GM19025 (cell line): ENCODE measurements at regions not wholly inside any gene's neighbourhood (a gene's known extent, or its start where the extent isn't known, plus 50 kb on each side); places are given as distances from the start of the nearest gene placed in this dataset.
"Not testable (repeated sequence)": the region's sequence is repeated elsewhere in the genome, so short reads cannot be mapped to it uniquely, and the experiment has no call there.

Experiments used
- ATAC-seq: cut with Tn5 transposase; IDR thresholded peaks from one replicate; pipeline ENCODE4 v1.9.1; 2021; ENCODE audit warnings: mild to moderate bottlenecking, low read depth, moderate library complexity; ENCODE audit not compliant: unreplicated experiment

DNA sequence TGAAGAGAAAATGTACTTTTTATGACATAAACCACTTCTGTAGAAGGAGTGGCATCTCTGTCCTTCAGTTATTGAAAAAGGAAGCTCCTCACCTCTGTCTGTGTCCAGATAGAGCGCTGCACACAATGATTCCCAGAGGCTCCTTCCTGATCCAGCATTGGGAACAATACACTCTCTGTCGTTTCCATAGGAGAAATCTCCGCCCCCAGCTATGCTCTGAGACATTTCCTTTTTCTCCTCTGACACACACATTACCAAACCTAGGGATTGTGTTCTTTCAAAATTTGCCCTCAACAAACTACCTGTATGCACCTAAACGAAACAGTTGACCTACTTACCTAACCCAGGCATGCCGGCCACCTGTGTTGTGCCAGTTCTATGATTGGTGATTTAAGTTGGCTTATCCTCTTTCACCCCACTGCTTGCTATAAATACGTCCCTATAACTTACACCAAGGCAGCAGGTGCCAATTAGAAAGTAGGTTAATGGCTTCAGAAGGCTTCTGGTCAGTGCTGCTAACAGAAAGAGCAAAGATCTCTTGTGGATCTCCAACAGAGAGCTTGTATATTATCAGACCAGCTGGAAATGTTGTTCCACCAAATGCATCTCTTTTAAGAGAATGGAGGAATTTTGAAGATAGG lies 140.1 kb upstream of the JCAD start:
- ATAC-seq: no peak

DNA sequence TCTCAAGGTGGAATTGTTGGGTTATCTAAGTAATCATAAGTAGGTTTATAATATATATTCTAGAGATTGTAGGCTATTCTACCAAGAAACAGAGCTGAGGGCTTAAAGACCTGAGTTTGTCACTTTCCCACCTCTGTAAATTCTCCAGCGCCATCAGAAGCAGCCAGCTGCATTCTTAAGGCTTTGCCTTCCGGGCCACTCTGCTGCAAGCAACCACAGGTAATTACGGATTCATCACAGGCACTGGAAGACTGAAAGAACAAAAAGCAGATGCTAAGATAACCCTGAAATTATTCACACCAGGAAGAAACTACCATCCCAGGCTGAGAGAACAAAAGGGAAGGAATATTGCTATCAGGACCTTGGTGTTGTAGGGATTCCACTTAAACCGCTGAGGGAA lies 137.8 kb upstream of the JCAD start:
- ATAC-seq: no peak

GRCh38 chr10:30196559-30196958 lies 137.2 kb upstream of the JCAD start:
- not testable (repeated sequence) for ATAC-seq

DNA sequence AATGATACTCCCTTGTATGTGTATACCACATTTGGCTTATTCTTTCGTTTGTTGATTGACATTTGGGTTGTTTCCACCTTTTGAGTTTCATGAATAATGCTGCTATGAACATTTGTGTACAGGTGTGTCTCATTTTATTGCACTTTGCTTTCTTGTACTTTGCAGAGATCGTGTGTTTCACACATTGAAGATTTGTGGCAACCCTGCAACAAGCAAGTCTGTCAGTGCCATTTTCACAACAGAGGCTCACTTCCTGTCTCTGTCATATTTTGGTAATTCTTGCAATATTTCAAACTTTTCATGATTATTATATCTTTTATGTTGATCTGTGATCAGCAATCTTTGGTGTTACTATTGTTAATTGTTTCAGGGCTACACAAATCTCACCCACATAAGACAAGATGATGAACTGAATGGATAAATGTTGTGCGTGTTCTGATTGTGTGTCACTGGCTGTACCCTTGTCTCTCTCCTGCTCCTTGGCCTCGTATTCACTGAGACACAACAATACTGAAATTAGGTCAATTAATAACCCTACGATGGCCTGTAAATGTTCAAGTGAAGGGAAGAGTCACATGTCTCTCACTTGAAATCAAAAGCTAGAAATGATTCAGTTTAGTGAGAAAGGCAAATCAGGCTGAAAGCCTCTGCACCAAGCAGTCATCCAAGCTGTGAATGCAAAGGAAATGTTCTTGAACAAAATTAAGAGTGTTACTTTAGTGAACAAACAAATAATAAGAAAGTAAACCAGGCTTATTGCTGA lies 133.6 kb upstream of the JCAD start:
- ATAC-seq: peak; percentile 72

DNA sequence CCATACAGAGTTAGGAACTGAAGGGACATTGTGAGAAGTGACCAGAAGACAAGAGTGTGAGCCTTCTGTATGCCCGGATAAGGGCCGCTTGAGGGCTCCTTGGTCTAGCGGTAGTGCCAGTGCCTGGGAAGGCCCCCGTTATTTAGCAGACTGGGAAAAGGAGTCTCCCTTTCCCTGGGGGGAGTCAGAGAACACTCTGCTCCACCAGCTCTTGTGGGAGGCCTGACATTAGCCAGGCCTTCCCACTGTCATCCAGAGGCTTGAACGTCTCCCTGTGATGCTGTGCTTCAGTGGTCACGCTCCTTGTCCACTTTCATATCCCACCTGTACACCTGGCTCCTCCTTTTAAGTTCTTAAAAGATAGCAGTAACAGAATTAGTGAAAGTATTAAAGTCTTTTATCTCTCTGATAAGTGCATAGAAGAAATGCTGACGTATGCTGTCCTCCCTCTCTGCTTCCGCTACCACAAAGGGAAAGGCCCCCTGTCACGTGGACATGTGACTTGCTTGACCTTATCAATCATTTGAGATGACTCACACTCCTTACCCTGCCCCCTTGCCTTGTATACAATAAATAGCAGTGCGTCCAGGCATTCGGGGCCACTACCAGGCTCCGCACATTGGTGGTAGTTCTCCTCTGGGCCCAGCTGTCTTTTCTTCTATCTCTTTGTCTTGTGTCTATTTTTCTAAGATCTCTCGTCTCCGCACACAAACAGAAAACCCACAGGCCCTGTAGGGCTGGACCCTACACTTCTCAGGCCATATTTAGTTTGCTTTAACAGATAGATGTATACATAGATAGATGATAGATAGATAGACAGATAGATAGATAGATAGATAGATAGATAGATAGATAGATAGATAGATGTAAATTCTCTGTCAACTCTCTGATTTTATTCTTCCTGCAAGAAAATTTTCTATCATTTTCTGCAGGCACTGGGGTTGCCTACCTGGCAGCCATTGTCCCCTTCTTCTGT lies 131.5 kb upstream of the JCAD start:
- ATAC-seq: no peak

DNA sequence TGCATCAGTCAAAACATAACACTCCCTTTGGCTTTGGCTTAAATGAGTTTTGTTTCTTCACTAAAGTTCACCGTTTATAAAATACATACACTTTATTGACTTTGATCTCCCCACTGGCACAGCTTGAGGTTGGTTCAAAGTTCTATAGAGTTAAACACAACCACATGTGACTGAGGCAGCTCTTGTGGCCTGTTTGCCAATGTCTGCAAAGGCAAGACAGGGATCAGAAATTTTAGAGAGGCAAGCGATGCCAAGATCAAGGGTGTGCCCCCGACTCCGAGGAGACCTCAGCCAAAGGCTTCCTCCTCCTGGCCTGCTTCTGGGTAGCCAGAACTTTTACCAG lies 129.8 kb upstream of the JCAD start:
- no peak for ATAC-seq

DNA sequence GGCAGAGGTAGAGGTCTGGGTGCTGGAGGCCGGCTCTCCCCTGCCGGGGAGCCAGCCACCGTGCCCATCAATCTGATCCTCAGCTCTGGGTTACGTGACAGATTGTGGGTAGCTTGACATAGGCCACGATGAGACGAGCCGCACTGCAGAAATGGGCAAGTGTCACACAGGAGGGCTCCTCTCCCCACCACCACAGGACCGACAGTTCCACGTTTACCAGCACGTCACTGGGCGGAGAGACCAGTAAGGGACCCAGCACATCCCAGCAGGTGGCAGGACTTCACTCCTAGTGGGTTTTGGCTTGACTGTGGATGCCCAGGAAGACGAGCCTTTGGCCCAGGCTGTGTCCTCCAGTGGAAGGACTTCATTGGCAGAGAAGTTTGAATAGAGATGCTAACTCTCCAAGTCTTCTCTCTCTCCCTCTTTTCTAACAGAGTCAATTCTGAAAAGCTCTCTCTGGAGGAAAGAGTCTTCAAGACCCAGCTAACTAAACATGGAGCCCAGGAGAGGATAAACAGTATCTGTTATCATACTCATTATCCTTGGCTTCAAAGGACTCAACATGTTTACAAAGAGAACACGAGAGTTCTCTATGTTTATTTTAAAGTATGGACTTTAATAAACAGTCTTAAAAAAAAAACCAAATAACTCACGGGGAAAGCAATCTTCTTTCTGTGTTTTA lies 129.3 kb upstream of the JCAD start:
- ATAC-seq: no peak

GRCh38 chr10:30188101-30188500 lies 128.7 kb upstream of the JCAD start:
- ATAC-seq: no peak

GRCh38 chr10:30187010-30187409 lies 127.6 kb upstream of the JCAD start:
- no peak for ATAC-seq

- ATAC-seq: no peak
Measured at GRCh38 chr10:30186371-30186875, 127.0 kb upstream of the JCAD start.

DNA sequence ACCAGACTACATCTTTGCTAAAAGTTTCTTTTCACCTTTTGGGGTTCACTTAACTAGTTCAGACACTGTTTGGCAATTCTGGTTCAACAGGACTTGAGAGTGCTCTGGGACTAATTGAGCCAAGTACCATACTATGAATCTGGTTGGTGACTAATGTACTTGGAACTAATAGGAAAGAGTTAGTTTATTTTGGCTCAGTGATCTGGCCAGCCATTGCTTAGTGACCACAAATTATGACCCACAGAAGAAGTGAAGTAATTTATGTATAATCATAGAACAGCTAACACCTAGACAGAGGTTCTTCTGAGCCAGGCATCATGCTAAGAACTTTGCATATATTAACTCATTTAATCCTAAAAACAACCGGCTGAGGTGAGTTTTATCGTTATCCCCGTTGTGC lies 126.5 kb upstream of the JCAD start:
- no peak for ATAC-seq

DNA sequence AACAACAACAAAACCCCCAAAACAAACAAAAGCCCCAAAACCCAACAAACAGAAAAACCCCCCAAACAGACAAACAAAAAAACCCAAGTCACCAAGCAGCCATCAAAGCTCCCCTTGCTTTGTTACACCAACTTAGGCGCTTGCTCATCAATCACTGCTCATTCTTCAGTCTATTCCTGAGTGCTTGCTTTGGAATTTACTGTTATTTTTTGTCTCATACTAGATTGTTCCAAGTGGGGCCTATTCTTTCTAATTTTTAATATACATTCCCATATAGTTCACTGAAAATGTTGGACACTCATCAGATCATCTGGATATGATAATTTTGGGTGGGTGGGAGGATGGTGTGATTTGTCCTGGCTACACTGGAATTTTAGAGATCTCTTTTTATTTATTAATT lies 126.0 kb upstream of the JCAD start:
- ATAC-seq: no peak

- ATAC-seq: no peak
Measured at GRCh38 chr10:30184397-30185033, 125.1 kb upstream of the JCAD start.

GRCh38 chr10:30183055-30183402 lies 123.6 kb upstream of the JCAD start:
- ATAC-seq: no peak

GRCh38 chr10:30182191-30183054 lies 123.0 kb upstream of the JCAD start:
- no peak for ATAC-seq

DNA sequence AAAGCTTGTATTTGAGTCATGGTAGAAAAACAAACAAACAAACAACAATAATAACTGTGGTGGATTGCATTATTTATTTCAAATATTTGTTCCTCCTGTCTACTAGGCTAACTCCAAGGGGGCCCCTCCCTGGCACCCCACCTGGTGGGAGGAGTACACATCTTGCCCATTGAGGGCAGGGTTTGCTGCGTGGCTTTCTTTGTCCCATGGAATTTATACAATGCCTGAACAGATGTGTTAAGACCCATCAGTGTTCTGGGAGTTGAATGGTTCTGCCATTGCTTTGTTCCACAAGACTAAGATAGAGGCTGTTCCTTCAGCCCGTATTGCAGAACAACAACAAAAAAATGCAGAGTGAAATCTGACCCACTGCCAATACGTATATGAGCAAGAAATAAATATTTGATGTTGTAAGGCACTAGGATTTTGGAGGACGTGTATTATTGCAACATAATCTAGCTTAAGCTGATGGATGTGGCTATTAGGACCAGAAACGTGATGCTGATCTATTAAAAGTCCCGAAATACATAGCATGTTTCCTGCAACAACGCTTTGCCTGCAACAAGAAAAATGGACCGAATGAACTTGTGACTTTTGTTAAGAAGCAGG lies 119.1 kb upstream of the JCAD start:
- no peak for ATAC-seq

DNA sequence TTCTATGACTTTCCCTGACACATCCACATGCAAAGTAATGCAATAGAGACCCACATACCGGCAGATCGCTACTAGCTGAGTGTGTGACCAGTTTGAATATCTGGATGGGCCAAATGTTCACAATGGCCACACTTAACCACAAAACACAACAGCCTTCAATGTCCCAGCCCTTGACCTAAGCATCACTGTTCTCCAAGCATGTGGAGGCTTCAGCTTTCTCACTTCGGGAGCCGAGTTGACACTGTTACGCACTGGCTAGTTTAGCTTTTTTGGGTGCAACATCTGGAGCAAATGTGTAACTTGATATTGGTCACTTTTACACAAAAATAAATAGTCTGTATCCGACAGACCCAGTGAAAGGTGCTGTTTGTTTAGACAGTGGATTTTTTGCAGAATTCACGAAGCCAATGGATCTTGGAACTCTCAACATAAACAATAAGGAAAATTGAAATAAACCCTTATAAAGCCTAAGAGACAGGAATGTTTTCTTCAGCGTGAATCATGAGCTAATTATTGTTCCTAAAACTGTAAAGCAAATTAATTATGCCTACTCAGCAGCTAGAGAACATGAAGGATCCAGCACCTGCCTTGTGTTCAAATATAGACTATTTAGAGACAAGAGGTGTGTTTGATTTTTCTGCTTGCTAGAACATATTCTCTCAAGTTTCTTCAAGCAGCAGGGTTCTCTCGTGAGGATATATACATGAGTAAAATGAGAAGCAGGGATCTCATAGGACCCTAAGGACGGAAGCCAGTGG lies 117.6 kb upstream of the JCAD start:
- no peak for ATAC-seq

DNA sequence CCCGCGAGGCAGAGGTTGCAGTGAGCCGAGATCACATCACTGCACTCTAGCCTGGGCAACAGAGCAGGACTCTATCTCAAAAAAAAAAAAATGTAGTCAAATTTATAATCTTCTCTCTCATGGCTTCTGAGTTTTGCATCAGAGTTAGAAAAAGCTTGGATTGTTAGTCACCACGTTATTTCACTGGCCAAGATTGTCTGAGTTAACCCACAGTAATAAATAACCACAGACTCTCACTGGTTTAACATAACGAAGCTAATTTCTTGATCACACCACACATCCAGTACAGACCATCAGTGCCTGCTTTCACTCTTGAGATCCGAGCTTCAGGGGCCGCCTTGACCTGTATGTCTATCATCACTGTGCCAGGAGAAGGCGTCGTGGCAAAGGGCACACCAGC lies 116.8 kb upstream of the JCAD start:
- no peak for ATAC-seq
